Activated CD4-positive, alpha-beta T cell treated with anti-CD3 and anti-CD28 coated beads, Interleukin-2, amount 50 U/mL, for 1 hour (primary cell): ENCODE measurements at regions not wholly inside any gene's neighbourhood (a gene's known extent, or its start where the extent isn't known, plus 50 kb on each side); places are given as distances from the start of the nearest gene placed in this dataset.

ENCODE experiments used
- DNase-seq: peaks from one replicate; pipeline ENCODE4 v3.0.0-alpha.2; 2020

- no peak for DNase-seq
Observed at GRCh38 chr16:73804456-73804855, 492.2 kb upstream of the PSMD7 start.

GRCh38 chr16:73798471-73798870 lies 498.1 kb upstream of the PSMD7 start:
- no peak for DNase-seq

GRCh38 chr16:73797115-73797514 lies 499.5 kb upstream of the PSMD7 start:
- DNase-seq = no peak

- DNase-seq = no peak
Observed at GRCh38 chr16:73796241-73796640, 500.4 kb upstream of the PSMD7 start.

- no peak for DNase-seq
Observed at GRCh38 chr16:73794994-73795393, 501.6 kb upstream of the PSMD7 start.

GRCh38 chr16:73793871-73794437 lies 502.7 kb upstream of the PSMD7 start:
- DNase-seq = no peak

GRCh38 chr16:73793260-73793659 lies 503.4 kb upstream of the PSMD7 start:
- no peak for DNase-seq

GRCh38 chr16:73792199-73793020 lies 504.2 kb upstream of the PSMD7 start:
- no peak for DNase-seq

GRCh38 chr16:73781297-73781696 lies 515.3 kb upstream of the PSMD7 start:
- no peak for DNase-seq

GRCh38 chr16:73778887-73779286 lies 517.7 kb upstream of the PSMD7 start:
- DNase-seq = no peak

- DNase-seq = no peak
Observed at GRCh38 chr16:73775841-73776388, 520.7 kb upstream of the PSMD7 start.

GRCh38 chr16:73771196-73772064 lies 525.2 kb upstream of the PSMD7 start:
- no peak for DNase-seq

- DNase-seq = no peak
Observed at GRCh38 chr16:73768786-73769203, 527.8 kb upstream of the PSMD7 start.

GRCh38 chr16:73764321-73764720 lies 532.3 kb upstream of the PSMD7 start:
- DNase-seq = no peak

- DNase-seq = no peak
Observed at GRCh38 chr16:73756289-73757178, 540.1 kb upstream of the PSMD7 start.

- DNase-seq = no peak
Observed at GRCh38 chr16:73753931-73754330, 542.7 kb upstream of the PSMD7 start.

GRCh38 chr16:73750639-73751038 lies 546.0 kb upstream of the PSMD7 start:
- no peak for DNase-seq

- no peak for DNase-seq
Observed at GRCh38 chr16:73747328-73747727, 549.3 kb upstream of the PSMD7 start.

GRCh38 chr16:73746554-73746953 lies 550.1 kb upstream of the PSMD7 start:
- DNase-seq = no peak

- no peak for DNase-seq
Observed at GRCh38 chr16:73743665-73744496, 552.7 kb upstream of the PSMD7 start.

GRCh38 chr16:73739049-73739769 lies 557.4 kb upstream of the PSMD7 start:
- no peak for DNase-seq
